ENCODE measurements at regions not wholly inside any gene's neighbourhood (a gene's known extent, or its start where the extent isn't known, plus 50 kb on each side); places are given as distances from the start of the nearest gene placed in this dataset.
"Not testable (repeated sequence)": the region's sequence is repeated elsewhere in the genome, so short reads cannot be mapped to it uniquely, and the experiment has no call there.

DNA sequence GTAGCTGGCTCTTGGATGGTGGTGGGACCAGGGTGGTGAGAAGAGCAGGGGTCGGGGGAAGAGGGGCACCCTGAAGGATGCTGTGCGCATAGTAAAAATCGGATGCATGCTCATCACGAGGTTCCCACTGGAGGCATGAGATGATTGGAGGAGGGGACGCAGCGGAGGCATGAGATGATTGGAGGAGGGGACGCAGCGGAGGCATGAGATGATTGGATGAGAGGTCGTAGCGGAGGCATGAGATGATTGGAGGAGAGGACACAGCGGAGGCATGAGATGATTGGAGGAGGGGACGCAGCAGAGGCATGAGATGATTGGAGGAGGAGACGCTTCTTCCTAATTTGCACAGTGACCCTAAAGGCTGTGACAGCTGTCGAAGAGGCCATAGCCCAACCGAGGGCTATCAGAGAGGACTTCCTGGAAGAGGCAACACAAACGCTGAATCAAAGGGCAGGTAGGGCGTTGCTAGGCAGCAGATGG is 106.7 kb downstream of the ADRA2C start:
- DNase-seq = no peak
- Histone ChIP-seq H3K27ac (no peak overlapping the region), H3K27me3 (peaks cover 0 to 93% of the 10 kb centered on the region in 2 donors), H3K36me3 (no peaks in the 10 kb centered on the region), H3K4me1 (peaks cover 0 to 14% (median 2%) of the 10 kb centered on the region in 4 donors), H3K4me3 (no peak overlapping the region), H3K9me3 (peaks cover 0 to 10% (median 2%) of the 10 kb centered on the region in 3 donors)
- TF ChIP-seq, protein P1, sequence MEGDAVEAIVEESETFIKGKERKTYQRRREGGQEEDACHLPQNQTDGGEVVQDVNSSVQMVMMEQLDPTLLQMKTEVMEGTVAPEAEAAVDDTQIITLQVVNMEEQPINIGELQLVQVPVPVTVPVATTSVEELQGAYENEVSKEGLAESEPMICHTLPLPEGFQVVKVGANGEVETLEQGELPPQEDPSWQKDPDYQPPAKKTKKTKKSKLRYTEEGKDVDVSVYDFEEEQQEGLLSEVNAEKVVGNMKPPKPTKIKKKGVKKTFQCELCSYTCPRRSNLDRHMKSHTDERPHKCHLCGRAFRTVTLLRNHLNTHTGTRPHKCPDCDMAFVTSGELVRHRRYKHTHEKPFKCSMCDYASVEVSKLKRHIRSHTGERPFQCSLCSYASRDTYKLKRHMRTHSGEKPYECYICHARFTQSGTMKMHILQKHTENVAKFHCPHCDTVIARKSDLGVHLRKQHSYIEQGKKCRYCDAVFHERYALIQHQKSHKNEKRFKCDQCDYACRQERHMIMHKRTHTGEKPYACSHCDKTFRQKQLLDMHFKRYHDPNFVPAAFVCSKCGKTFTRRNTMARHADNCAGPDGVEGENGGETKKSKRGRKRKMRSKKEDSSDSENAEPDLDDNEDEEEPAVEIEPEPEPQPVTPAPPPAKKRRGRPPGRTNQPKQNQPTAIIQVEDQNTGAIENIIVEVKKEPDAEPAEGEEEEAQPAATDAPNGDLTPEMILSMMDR (IDR thresholded peaks at IDR 0.05) = no peak
- intact Hi-C loops (cut with DNase I; ENCODE audit: low total_unique reads) = loop anchor here (10.0 kb wide), 1 partner anchor 308 kb away; no protein-coding TSS in a partner anchor

DNA sequence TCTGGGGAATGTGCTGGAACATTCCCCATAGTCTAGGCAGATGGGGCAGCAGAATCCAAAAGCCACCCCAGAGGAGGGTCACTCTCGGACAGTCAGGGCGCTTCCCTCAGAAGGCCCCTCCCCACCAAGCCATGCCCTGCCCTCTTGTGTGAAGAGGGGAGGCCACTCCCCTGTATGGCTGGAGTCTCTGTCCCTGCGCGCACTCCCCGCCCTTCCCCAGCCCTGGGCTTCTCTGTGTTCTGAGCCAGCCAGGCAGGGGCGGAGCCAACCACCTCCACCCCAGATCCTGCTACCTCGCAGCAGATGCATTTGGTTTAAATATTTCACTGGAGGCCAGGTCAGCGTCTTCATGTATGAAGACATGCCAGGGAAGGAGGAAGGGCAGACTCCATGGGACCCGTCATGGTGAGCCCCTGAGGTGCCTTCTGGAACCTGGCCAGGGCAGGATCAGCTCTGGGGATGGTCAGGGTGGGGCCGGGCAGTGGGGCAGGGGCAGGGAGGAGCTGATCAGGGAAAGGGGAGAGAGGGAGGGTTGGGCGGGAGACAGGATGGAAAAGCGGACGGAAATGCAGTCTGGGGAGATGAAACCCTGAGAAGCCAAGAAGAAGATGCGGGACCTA is 107.3 kb downstream of the ADRA2C start:
- Histone ChIP-seq H3K36me3 (no peaks in the 10 kb centered on the region), H3K27me3 (peaks cover 0 to 94% of the 10 kb centered on the region in 2 donors), H3K4me3 (no peak overlapping the region), H3K4me1 (peaks cover 0 to 14% (median 2%) of the 10 kb centered on the region in 4 donors), H3K9me3 (peaks cover 0 to 14% (median 4%) of the 10 kb centered on the region in 3 donors), H3K27ac (no peak overlapping the region)
- intact Hi-C loops (cut with DNase I; ENCODE audit: low total_unique reads) = loop anchor here (10.0 kb wide), 1 partner anchor 309 kb away; no protein-coding TSS in a partner anchor
- TF ChIP-seq, protein P1 (IDR thresholded peaks at IDR 0.05) = no peak
- peak in 1 of 2 donors; percentile 63 for DNase-seq

DNA sequence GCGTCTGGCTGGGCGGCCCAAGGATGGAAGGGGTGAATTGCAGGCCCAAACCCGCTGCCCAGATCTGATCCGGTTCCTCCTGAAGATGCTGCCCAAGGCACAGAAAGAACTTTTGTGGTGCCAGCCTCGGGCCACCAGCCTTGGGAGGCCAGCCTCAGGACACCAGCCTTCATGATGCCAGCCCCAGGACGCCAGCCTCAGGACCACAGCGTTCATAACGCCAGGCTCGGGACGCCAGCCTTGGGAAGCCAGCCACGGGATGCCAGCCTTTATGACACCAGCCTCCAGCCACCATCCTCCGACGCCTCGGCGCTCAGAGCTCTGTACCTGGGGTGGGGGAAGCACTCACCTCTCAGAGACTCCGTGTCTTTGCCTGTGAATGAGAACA is 107.8 kb downstream of the ADRA2C start:
- TF ChIP-seq, protein P1 (IDR thresholded peaks at IDR 0.05) = no peak
- H3K27me3 ChIP-seq = peaks cover 0 to 92% of the 10 kb centered on the region in 2 donors
- no peaks in the 10 kb centered on the region for H3K36me3 ChIP-seq
- peak in 1 of 2 donors; percentile 58 for DNase-seq
- intact Hi-C loops (cut with DNase I; ENCODE audit: low total_unique reads) = loop anchor here (10.0 kb wide), 1 partner anchor 309 kb away; no protein-coding TSS in a partner anchor
- H3K4me3 ChIP-seq = no peak overlapping the region
- H3K4me1 ChIP-seq = peaks cover 0 to 14% (median 2%) of the 10 kb centered on the region in 4 donors
- peaks cover 0 to 14% (median 4%) of the 10 kb centered on the region in 3 donors for H3K9me3 ChIP-seq
- H3K27ac ChIP-seq = no peak overlapping the region

DNA sequence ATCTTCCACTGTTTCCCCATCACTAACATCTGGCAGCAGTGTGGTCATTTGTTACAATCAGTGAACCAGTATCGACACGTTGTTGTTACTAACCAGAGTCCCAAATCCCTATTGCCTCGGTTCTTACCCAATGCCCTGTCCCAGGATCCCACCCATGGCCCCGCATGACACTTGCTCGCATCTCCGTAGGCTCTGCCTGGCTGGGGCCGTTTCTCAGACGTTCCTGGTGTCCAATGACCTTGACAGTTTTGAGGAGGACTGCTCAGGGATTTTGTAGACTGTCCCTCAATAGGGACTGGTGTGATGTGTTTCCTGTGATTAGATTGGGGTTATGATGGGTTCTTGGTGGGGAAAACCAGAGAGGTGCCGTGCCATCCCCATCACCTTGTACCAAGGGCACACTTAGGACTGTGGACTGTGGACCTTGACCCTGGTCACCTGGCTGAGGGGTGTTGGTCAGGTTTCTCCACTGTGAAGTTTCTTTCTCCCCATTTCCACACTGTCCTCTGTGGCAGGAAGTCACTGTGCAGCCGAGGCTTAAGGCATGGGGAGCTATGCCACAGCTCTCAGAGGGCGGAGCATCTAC is 108.4 kb downstream of the ADRA2C start:
- peak in 1 of 2 donors; percentile 52 for DNase-seq
- Histone ChIP-seq H3K4me3 (no peak overlapping the region), H3K9me3 (peaks cover 0 to 14% (median 4%) of the 10 kb centered on the region in 3 donors), H3K27ac (no peak overlapping the region), H3K36me3 (no peaks in the 10 kb centered on the region), H3K27me3 (peaks cover 0 to 92% of the 10 kb centered on the region in 2 donors), H3K4me1 (peaks cover 0 to 15% (median 4%) of the 10 kb centered on the region in 4 donors)
- TF ChIP-seq, protein P1 (IDR thresholded peaks at IDR 0.05) = no peak
- intact Hi-C loops (cut with DNase I; ENCODE audit: low total_unique reads) = loop anchor here (10.0 kb wide), 1 partner anchor 310 kb away; no protein-coding TSS in a partner anchor

DNA sequence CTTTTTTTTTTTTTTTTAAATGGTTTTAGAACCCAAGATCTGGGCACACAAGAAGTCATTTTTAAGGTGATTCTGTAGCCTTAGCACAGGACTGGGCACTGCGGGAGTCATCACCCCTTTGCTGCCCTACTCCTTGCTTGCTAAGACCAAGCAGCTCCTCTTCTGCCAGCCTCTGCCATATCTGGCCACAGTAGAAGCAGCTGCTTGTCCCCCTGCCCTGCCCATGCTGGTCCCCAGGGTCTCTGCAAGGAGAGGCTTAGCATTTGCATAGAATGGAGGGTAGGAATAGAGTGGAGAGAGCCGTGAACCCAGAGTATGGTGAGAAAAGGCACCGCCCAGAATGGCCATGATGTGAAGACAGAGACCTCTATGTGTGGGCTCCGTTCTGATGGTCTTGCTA is 109.3 kb downstream of the ADRA2C start:
- no peak overlapping the region for H3K4me3 ChIP-seq
- peaks cover 0 to 14% (median 4%) of the 10 kb centered on the region in 3 donors for H3K9me3 ChIP-seq
- TF ChIP-seq, protein P1 (IDR thresholded peaks at IDR 0.05) = no peak
- peaks cover 0 to 92% of the 10 kb centered on the region in 2 donors for H3K27me3 ChIP-seq
- peaks cover 0 to 23% (median 10%) of the 10 kb centered on the region in 4 donors for H3K4me1 ChIP-seq
- intact Hi-C loops (cut with DNase I; ENCODE audit: low total_unique reads) = loop anchor here (10.0 kb wide), 1 partner anchor 311 kb away; no protein-coding TSS in a partner anchor
- no peaks in the 10 kb centered on the region for H3K36me3 ChIP-seq
- no peak overlapping the region for H3K27ac ChIP-seq
- no peak for DNase-seq

DNA sequence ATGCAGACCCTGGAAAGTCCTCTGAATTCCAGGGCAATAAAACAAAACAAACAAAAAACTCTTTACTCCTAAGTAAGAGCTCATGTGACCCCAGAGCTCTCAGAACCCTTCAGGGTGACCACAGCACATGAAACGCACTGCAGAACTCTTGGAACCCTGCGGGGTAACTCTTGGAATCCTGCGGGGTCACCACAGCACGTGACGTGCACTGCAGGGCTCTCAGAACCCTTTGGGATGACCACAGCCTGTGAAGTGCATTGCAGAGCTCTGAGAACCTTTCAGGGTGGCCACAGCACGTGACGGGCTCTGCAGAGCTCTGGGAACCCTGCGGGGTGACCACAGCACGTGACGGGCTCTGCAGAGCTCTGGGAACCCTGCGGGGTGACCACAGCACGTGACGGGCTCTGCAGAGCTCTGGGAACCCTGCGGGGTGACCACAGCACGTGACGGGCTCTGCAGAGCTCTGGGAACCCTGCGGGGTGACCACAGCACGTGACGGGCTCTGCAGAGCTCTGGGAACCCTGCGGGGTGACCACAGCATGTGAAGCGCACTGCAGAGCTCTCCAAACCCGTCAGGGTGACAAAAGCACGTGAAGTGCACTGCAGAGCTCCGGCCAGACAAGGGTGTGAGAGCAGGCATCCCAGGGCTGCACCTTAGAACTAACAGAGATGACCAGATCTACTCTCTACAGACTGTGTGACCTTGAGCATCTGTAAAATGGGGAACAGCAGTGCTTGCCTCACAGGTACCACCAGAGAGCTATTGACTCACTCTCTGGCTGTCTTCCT is 110.1 kb downstream of the ADRA2C start:
- H3K36me3 ChIP-seq, DNase-seq, H3K27ac ChIP-seq, H3K4me3 ChIP-seq: not testable (repeated sequence)
- H3K27me3 ChIP-seq = peaks cover 0 to 92% of the 10 kb centered on the region in 2 donors
- intact Hi-C loops (cut with DNase I; ENCODE audit: low total_unique reads) = loop anchor here (10.0 kb wide), 1 partner anchor 311 kb away; no protein-coding TSS in a partner anchor
- H3K9me3 ChIP-seq = peaks cover 0 to 14% (median 4%) of the 10 kb centered on the region in 3 donors
- H3K4me1 ChIP-seq = peaks cover 0 to 23% (median 10%) of the 10 kb centered on the region in 4 donors

Data from tibial artery (tissue), 4 donors.